GM21717 (cell line): ENCODE measurements at regions not wholly inside any gene's neighbourhood (a gene's known extent, or its start where the extent isn't known, plus 50 kb on each side); places are given as distances from the start of the nearest gene placed in this dataset.

Experiments
- ATAC-seq: cut with Tn5 transposase; IDR thresholded peaks from one replicate; pipeline ENCODE4 v1.9.1; 2021; ENCODE audit warnings: mild to moderate bottlenecking, moderate library complexity; ENCODE audit not compliant: unreplicated experiment

- ATAC-seq: no peak
Measured at GRCh38 chr4:186018261-186018660, 50.7 kb upstream of the TLR3 start.

- no peak for ATAC-seq
Measured at GRCh38 chr4:186018784-186019183, 50.2 kb upstream of the TLR3 start.
